ENCODE measurements at regions not wholly inside any gene's neighbourhood (a gene's known extent, or its start where the extent isn't known, plus 50 kb on each side); places are given as distances from the start of the nearest gene placed in this dataset.

DNA sequence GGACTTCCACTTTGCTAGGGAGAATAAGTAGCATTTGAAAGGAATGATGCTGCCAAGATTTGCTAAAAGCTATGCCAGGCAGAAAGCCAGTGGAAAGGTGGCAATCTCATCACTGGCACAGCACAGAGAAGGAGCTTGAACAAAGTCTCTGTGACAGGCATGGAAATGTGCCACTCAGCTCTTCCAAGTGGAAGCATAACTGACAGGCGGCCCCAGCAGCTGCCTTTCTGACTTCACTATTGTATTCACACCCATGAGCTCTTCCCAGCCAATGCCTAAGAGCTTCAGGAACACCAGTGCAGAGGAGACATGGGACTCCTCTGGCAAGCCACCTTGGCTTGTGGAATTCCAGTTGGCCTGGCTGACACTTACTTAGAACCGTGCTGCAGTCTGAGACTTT lies 134.6 kb upstream of the REG3G start:
- Mint-ChIP-seq H3K4me3 (no peak overlapping the region), H3K9me3 (peaks cover 21% of the 10 kb centered on the region), H3K36me3 (ENCODE audit: low read depth) (no peaks in the 10 kb centered on the region), H3K4me1 (ENCODE audit: low read depth) (no peaks in the 10 kb centered on the region), H3K27me3 (ENCODE audit: insufficient read depth) (peaks cover 1% of the 10 kb centered on the region; the same call in 1 of the 2 replicates), H3K27ac (no peak overlapping the region)
- TF ChIP-seq CTCF (IDR thresholded peaks at IDR 0.05) = no peak
- no peak for DNase-seq

DNA sequence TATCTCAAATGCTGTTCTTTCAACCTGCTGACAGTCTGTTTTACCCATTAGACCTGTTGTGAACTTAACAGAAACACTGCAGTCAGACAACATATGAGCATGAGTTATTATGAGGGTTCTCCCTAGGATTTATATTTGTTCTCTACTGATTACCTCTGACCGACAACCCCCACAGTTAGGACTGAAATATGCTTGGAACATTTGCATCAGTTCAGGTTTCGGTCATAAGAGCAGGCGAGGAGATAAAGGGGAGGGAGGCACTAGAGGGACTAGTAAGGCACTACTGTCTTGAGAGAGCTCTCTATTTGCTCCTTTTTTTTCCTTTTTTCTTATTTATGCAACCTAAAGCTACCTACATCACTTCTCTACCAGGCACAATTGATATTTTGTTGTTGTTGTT lies 133.2 kb upstream of the REG3G start:
- Mint-ChIP-seq H3K4me1 (ENCODE audit: low read depth) (no peaks in the 10 kb centered on the region), H3K4me3 (no peak overlapping the region), H3K27ac (no peak overlapping the region), H3K9me3 (peaks cover 30% of the 10 kb centered on the region), H3K27me3 (ENCODE audit: insufficient read depth) (peaks cover 1% of the 10 kb centered on the region; the same call in 1 of the 2 replicates), H3K36me3 (ENCODE audit: low read depth) (no peaks in the 10 kb centered on the region)
- no peak for TF ChIP-seq CTCF (IDR thresholded peaks at IDR 0.05)
- DNase-seq = no peak

DNA sequence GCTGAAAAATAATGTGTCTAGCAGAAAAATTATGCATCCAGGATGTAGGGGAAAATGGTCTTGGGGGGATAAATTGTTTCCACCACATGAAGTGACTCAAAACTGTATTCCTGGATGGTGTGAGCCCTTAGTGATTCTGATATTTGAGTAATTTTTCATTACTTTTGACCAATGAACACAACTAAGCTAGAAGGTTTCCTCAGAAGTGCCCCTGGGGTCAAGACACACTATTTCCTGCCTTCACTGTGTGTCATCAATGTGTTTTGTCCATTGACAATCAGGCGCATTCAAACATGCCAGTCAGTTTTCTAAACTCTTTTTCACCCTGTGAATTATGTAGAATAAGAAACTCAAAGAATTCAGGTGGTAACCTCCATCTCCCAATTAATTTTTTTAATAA lies 130.5 kb upstream of the REG3G start:
- Mint-ChIP-seq H3K27ac (no peak overlapping the region), H3K36me3 (ENCODE audit: low read depth) (no peaks in the 10 kb centered on the region), H3K9me3 (peaks cover 34% of the 10 kb centered on the region), H3K27me3 (ENCODE audit: insufficient read depth) (no peaks in the 10 kb centered on the region), H3K4me3 (no peak overlapping the region), H3K4me1 (ENCODE audit: low read depth) (no peaks in the 10 kb centered on the region)
- no peak for DNase-seq
- TF ChIP-seq CTCF (IDR thresholded peaks at IDR 0.05) = no peak

DNA sequence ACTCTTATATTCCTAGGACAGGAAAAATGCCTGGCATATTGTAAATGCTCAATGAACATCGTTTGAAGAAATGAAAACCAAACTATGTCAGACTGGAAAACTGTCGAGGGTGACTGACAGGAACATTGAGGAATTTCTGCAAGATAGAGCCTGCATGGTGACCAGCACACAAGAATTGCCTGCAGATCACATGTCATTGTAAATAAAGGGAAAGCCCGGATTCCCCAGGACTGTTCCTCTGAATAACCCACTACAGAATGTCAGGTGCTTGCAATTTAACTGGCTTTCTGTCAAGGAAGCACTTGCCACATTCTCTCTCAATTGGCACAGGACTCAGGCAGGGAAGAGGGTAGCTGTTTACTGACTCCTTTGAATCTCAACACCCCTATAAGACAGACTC lies 129.0 kb upstream of the REG3G start:
- no peak overlapping the region for H3K4me3 Mint-ChIP-seq
- H3K9me3 Mint-ChIP-seq = peaks cover 44% of the 10 kb centered on the region
- TF ChIP-seq CTCF (IDR thresholded peaks at IDR 0.05) = no peak
- H3K36me3 Mint-ChIP-seq (ENCODE audit: low read depth) = no peaks in the 10 kb centered on the region
- H3K27me3 Mint-ChIP-seq (ENCODE audit: insufficient read depth) = no peaks in the 10 kb centered on the region
- no peak for DNase-seq
- no peaks in the 10 kb centered on the region for H3K4me1 Mint-ChIP-seq (ENCODE audit: low read depth)
- H3K27ac Mint-ChIP-seq = no peak overlapping the region

- Mint-ChIP-seq H3K4me3 (no peak overlapping the region), H3K27me3 (ENCODE audit: insufficient read depth) (no peaks in the 10 kb centered on the region; the same call in 1 of the 2 replicates), H3K9me3 (peaks cover 42% of the 10 kb centered on the region), H3K36me3 (ENCODE audit: low read depth) (no peaks in the 10 kb centered on the region), H3K27ac (no peak overlapping the region), H3K4me1 (ENCODE audit: low read depth) (no peaks in the 10 kb centered on the region)
- no peak for TF ChIP-seq CTCF (IDR thresholded peaks at IDR 0.05)
- no peak for DNase-seq
These were observed 118.4 kb upstream of the REG3G start for GRCh38 chr2:78907089-78907488.

- H3K4me3 Mint-ChIP-seq = no peak overlapping the region
- DNase-seq = no peak
- H3K27me3 Mint-ChIP-seq (ENCODE audit: insufficient read depth) = no peaks in the 10 kb centered on the region; the same call in 1 of the 2 replicates
- no peaks in the 10 kb centered on the region for H3K4me1 Mint-ChIP-seq (ENCODE audit: low read depth)
- no peak for TF ChIP-seq CTCF (IDR thresholded peaks at IDR 0.05)
- H3K36me3 Mint-ChIP-seq (ENCODE audit: low read depth) = no peaks in the 10 kb centered on the region
- peaks cover 42% of the 10 kb centered on the region for H3K9me3 Mint-ChIP-seq
- no peak overlapping the region for H3K27ac Mint-ChIP-seq
These were observed 116.5 kb upstream of the REG3G start for GRCh38 chr2:78908973-78909372.

Measured in HFFc6 (cell line).